Pancreas (tissue), 10 donors: ENCODE measurements at regions not wholly inside any gene's neighbourhood (a gene's known extent, or its start where the extent isn't known, plus 50 kb on each side); places are given as distances from the start of the nearest gene placed in this dataset.
A peak's percentile ranks its signal among the peaks of the same experiment; 100 is the strongest.
"Not testable (repeated sequence)": the region's sequence is repeated elsewhere in the genome, so short reads cannot be mapped to it uniquely, and the experiment has no call there.

Source experiments
- ATAC-seq, 4 donors: fragments of 200-7000 bp; cut with Tn5 transposase; one replicate each; pipeline versions ENCODE4 v1.8.0 to v1.9.1; 2020; ENCODE audit warnings: mild to moderate bottlenecking in 4 of 4, moderate library complexity in 4 of 4
- DNase-seq, 6 donors: peaks; one replicate each; pipeline ENCODE4 v3.0.0-alpha.2; 2020
- FAIRE-seq: peaks from 2 replicates; lab custom pipeline; 2012; peaks lifted over from hg19 to GRCh38; lab: Jason Lieb, UNC
- H3K27ac ChIP-seq, 4 donors: fragments of 200-600 bp; sonication (generic); 1 replicate in 3 of 4; 2 replicates in 1 of 4; pipeline versions ENCODE4 v1.5.0 to v1.8.0; 2020
- H3K27me3 ChIP-seq, 4 donors: fragments of 200-600 bp; one replicate each; pipeline ENCODE4 v1.8.0; 2021
- H3K36me3 ChIP-seq, 3 donors: fragments of 200-600 bp; sonication (generic) in 1 of 3; one replicate each; pipeline versions ENCODE4 v1.5.0 to v1.8.0; 2020 to 2021
- H3K4me1 ChIP-seq, 3 donors: fragments of 200-600 bp; one replicate each; pipeline ENCODE4 v1.8.0; 2021
- H3K4me3 ChIP-seq, 4 donors: fragments of 200-600 bp; sonication (generic) in 2 of 4; one replicate each; pipeline versions ENCODE4 v1.5.0 to v1.8.0; 2020 to 2021
- H3K9me3 ChIP-seq, 4 donors: fragments of 200-600 bp; one replicate each; pipeline ENCODE4 v1.8.0; 2021
- WGBS, 2 donors: extraction: QIAGEN DNeasy Blood & Tissue Kit; methylation state at CpG; one replicate each; pipeline ENCODE4 v1.1.7; 2013; 5-methylcytosine and 5-hydroxymethylcytosine counted together
- intact Hi-C, 3 donors: fragments of 100-400 bp; cut with DNase I; formaldehyde crosslinking; loops; one replicate each; pipeline versions ENCODE4 v1.11.1 to v1.14.2; 2022
- donor health status: healthy with polysubstance abuse.
- donor health status: DM: no; HTN: no; CAD: no; lungs with moderate emphysema.
- donor health status: DM: no; HTN: no; CAD: no.
- donor health status: control.
- donor health status: control.
- donor health status: Bipolar disorder and iron deficiency.
- donor health status: DM: yes; HTN: yes; CAD: no.
- donor health status: DM: no; HTN: no; CAD: no.
- donor health status: DM: no; HTN: no; CAD: no.
- donor health status: DM: yes; HTN: yes; CAD: no.

- H3K36me3 ChIP-seq, H3K4me3 ChIP-seq, ATAC-seq, intact Hi-C loops, H3K4me1 ChIP-seq, DNase-seq, H3K9me3 ChIP-seq, H3K27ac ChIP-seq, H3K27me3 ChIP-seq, FAIRE-seq: not testable (repeated sequence)
- no CpG with 5 or more reads among the region's 1 CpG for WGBS, 2 donors
Observed at GRCh38 chr9:41270992-41271391, 81.9 kb upstream of the ZNG1F start.

GRCh38 chr9:41269471-41269870, 80.4 kb upstream of the ZNG1F start:
- H3K4me3 ChIP-seq, ATAC-seq, H3K4me1 ChIP-seq, H3K9me3 ChIP-seq, FAIRE-seq, H3K27me3 ChIP-seq, H3K27ac ChIP-seq, intact Hi-C loops, H3K36me3 ChIP-seq: not testable (repeated sequence)
- WGBS, 2 donors = 30 to 43% methylated on average over 7 to 10 of the region's 14 CpGs
- DNase-seq = peak in 4 of 6 donors; percentile 16 to 83 (median 26)

- WGBS, 2 donors = 38 to 47% methylated on average over 13 to 16 of the region's 18 CpGs
- H3K4me3 ChIP-seq, H3K36me3 ChIP-seq, ATAC-seq, H3K27ac ChIP-seq, FAIRE-seq, intact Hi-C loops, H3K27me3 ChIP-seq, H3K9me3 ChIP-seq, H3K4me1 ChIP-seq: not testable (repeated sequence)
- DNase-seq = peak in 3 of 6 donors; percentile 19 to 84 (median 29)
Observed at GRCh38 chr9:41269054-41269453, 79.9 kb upstream of the ZNG1F start.

- ATAC-seq (peak in 1 of 4 donors; percentile 17), DNase-seq (peak in 2 of 6 donors; percentile 28 to 58)
- FAIRE-seq, H3K27me3 ChIP-seq, H3K9me3 ChIP-seq, intact Hi-C loops, H3K4me3 ChIP-seq, H3K27ac ChIP-seq, H3K36me3 ChIP-seq, H3K4me1 ChIP-seq: not testable (repeated sequence)
- WGBS, 2 donors = 4 to 14% methylated on average over 13 to 24 of the region's 25 CpGs
Observed at GRCh38 chr9:41266602-41267001, 77.5 kb upstream of the ZNG1F start.

GRCh38 chr9:41266000-41266399, 76.9 kb upstream of the ZNG1F start:
- intact Hi-C loops, H3K27ac ChIP-seq, H3K27me3 ChIP-seq, H3K36me3 ChIP-seq, H3K4me3 ChIP-seq, H3K4me1 ChIP-seq, H3K9me3 ChIP-seq, FAIRE-seq: not testable (repeated sequence)
- DNase-seq (peak in 1 of 6 donors; percentile 56), ATAC-seq (peak in 1 of 4 donors; percentile 29)
- 57 to 63% methylated on average over 8 to 9 of the region's 15 CpGs for WGBS, 2 donors

GRCh38 chr9:41251973-41252372, 62.9 kb upstream of the ZNG1F start:
- H3K4me3 ChIP-seq, H3K4me1 ChIP-seq, FAIRE-seq, DNase-seq, intact Hi-C loops, H3K27me3 ChIP-seq, H3K27ac ChIP-seq, ATAC-seq, H3K9me3 ChIP-seq, H3K36me3 ChIP-seq: not testable (repeated sequence)

- H3K36me3 ChIP-seq, H3K27me3 ChIP-seq, FAIRE-seq, H3K4me3 ChIP-seq, intact Hi-C loops, H3K9me3 ChIP-seq, H3K4me1 ChIP-seq, ATAC-seq, H3K27ac ChIP-seq: not testable (repeated sequence)
- 9 to 24% methylated on average over 3 of the region's 3 CpGs for WGBS, 2 donors
- DNase-seq = peak in 1 of 6 donors; percentile 25
Observed at GRCh38 chr9:41251101-41251500, 62.0 kb upstream of the ZNG1F start.

- H3K27me3 ChIP-seq, FAIRE-seq, H3K9me3 ChIP-seq, DNase-seq, H3K4me3 ChIP-seq, H3K4me1 ChIP-seq, H3K36me3 ChIP-seq, ATAC-seq, intact Hi-C loops, H3K27ac ChIP-seq: not testable (repeated sequence)
- WGBS, 2 donors = 52 to 54% methylated on average over 4 of the region's 4 CpGs
Observed at GRCh38 chr9:41246702-41247101, 57.6 kb upstream of the ZNG1F start.
